Loucy (cell line): ENCODE measurements at regions not wholly inside any gene's neighbourhood (a gene's known extent, or its start where the extent isn't known, plus 50 kb on each side); places are given as distances from the start of the nearest gene placed in this dataset.

Experiments used
- H2AFZ ChIP-seq: fragments of 200-600 bp; sonication (generic); 2 replicates; pipeline ENCODE4 v1.6.0; 2016; ENCODE audit warnings: antibody characterized with exemption, mild to moderate bottlenecking, low read length, moderate library complexity
- H3F3A ChIP-seq: fragments of 200-600 bp; 2 replicates; pipeline ENCODE4 v1.6.0; 2016; ENCODE audit warnings: antibody characterized with exemption, low read depth, mild to moderate bottlenecking
- H3K27me3 ChIP-seq: fragments of 200-600 bp; sonication (generic); 2 replicates; pipeline ENCODE4 v1.6.1; 2014; ENCODE audit warnings: low read length, mild to moderate bottlenecking; ENCODE audit not compliant: insufficient read depth, poor library complexity, severe bottlenecking
- H3K36me3 ChIP-seq: fragments of 200-600 bp; sonication (generic); 2 replicates; pipeline ENCODE4 v1.6.1; 2016; ENCODE audit warnings: low read length; ENCODE audit not compliant: insufficient read depth
- H3K4me1 ChIP-seq: fragments of 200-600 bp; sonication (generic); 2 replicates; pipeline ENCODE4 v1.5.1; 2014; ENCODE audit warnings: low read length, mild to moderate bottlenecking; ENCODE audit not compliant: insufficient read depth, poor library complexity, severe bottlenecking
- H3K4me2 ChIP-seq: fragments of 200-600 bp; sonication (generic); 2 replicates; pipeline ENCODE4 v1.6.0; 2014; ENCODE audit warnings: antibody characterized with exemption, low read length, low read depth, mild to moderate bottlenecking; ENCODE audit not compliant: poor library complexity, severe bottlenecking
- H3K4me3 ChIP-seq: fragments of 200-600 bp; sonication (generic); 2 replicates; pipeline ENCODE4 v1.5.1; 2014; ENCODE audit warnings: low read length, mild to moderate bottlenecking, mixed read lengths; ENCODE audit not compliant: poor library complexity, severe bottlenecking
- H3K79me2 ChIP-seq: fragments of 200-600 bp; sonication (generic); 2 replicates; pipeline ENCODE4 v1.6.1; 2014; ENCODE audit warnings: low read length; ENCODE audit not compliant: insufficient read depth
- H3K9ac ChIP-seq: fragments of 200-600 bp; sonication (generic); 2 replicates; pipeline ENCODE4 v1.6.0; 2014; ENCODE audit warnings: mild to moderate bottlenecking, low read depth, low read length, moderate library complexity; ENCODE audit not compliant: poor library complexity, severe bottlenecking
- H3K9me2 ChIP-seq: fragments of 200-600 bp; sonication (generic); replicated peaks from 2 replicates; pipeline ENCODE4 v1.6.1; 2016; ENCODE audit warnings: low read depth, low read length, mixed read lengths
- H3K9me3 ChIP-seq: fragments of 200-600 bp; sonication (generic); 2 replicates; pipeline ENCODE4 v1.6.1; 2014; ENCODE audit warnings: mild to moderate bottlenecking, antibody characterized with exemption, low read length, low read depth; ENCODE audit not compliant: insufficient read depth
- H4K20me1 ChIP-seq: fragments of 200-600 bp; sonication (generic); 2 replicates; pipeline ENCODE4 v1.6.0; 2014; ENCODE audit warnings: antibody characterized with exemption, low read length, mild to moderate bottlenecking; ENCODE audit not compliant: insufficient read depth, poor library complexity, severe bottlenecking
- CTCF ChIP-seq: fragments of 200-600 bp; sonication (generic); conservative IDR thresholded peaks from 2 replicates; pipeline ENCODE4 v1.5.1; 2014; ENCODE audit warnings: mild to moderate bottlenecking, antibody characterized with exemption, low read length
- EZH2phosphoT487 ChIP-seq: fragments of 200-600 bp; IDR thresholded peaks from 2 replicates; pipeline ENCODE4 v1.6.1; 2018; ENCODE audit warnings: antibody characterized with exemption, mild to moderate bottlenecking, moderate library complexity, borderline replicate concordance

DNA sequence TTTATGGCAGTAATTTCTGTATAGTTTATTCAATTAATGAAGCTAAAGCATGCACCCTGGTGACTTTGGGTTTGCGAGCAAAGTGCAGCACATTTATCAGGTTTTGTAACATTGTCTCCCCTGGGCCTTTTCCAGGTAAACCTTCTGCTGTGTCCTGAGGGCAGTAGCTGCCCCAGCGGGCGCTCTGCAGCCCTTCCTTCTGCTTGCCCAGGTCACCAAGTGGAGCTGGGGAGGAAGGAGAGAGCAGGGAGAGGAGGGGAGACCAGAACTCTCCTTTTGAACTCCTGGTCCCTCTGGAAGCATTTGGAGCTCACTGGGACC lies 145.6 kb downstream of the DLL1 start:
- H4K20me1 ChIP-seq = no peaks in the 10 kb centered on the region
- H3K9me2 ChIP-seq = no peaks in the 10 kb centered on the region
- no peaks in the 10 kb centered on the region for H3K27me3 ChIP-seq
- TF ChIP-seq CTCF (no peak), EZH2phosphoT487 (no peak)
- H3K4me3 ChIP-seq = no peak overlapping the region
- peaks cover 24% of the 10 kb centered on the region for H3K4me1 ChIP-seq
- H3F3A ChIP-seq = no peaks in the 10 kb centered on the region
- H2AFZ ChIP-seq = no peak overlapping the region
- H3K9ac ChIP-seq = no peak overlapping the region
- peaks cover 19% of the 10 kb centered on the region; the same call in 1 of the 2 replicates for H3K9me3 ChIP-seq
- no peak overlapping the region for H3K4me2 ChIP-seq
- no peaks in the 10 kb centered on the region for H3K79me2 ChIP-seq
- H3K36me3 ChIP-seq = no peaks in the 10 kb centered on the region

GRCh38 chr6:170144571-170145271 lies 146.2 kb downstream of the DLL1 start:
- Histone ChIP-seq H3K9me2 (no peaks in the 10 kb centered on the region), H3K4me1 (peaks cover 21% of the 10 kb centered on the region), H4K20me1 (no peaks in the 10 kb centered on the region), H2AFZ (no peak overlapping the region), H3F3A (no peaks in the 10 kb centered on the region), H3K9ac (no peak overlapping the region), H3K27me3 (no peaks in the 10 kb centered on the region), H3K4me3 (no peak overlapping the region), H3K79me2 (no peaks in the 10 kb centered on the region), H3K9me3 (peaks cover 19% of the 10 kb centered on the region; the same call in 1 of the 2 replicates), H3K36me3 (no peaks in the 10 kb centered on the region), H3K4me2 (no peak overlapping the region)
- TF ChIP-seq EZH2phosphoT487 (no peak), CTCF (no peak)

DNA sequence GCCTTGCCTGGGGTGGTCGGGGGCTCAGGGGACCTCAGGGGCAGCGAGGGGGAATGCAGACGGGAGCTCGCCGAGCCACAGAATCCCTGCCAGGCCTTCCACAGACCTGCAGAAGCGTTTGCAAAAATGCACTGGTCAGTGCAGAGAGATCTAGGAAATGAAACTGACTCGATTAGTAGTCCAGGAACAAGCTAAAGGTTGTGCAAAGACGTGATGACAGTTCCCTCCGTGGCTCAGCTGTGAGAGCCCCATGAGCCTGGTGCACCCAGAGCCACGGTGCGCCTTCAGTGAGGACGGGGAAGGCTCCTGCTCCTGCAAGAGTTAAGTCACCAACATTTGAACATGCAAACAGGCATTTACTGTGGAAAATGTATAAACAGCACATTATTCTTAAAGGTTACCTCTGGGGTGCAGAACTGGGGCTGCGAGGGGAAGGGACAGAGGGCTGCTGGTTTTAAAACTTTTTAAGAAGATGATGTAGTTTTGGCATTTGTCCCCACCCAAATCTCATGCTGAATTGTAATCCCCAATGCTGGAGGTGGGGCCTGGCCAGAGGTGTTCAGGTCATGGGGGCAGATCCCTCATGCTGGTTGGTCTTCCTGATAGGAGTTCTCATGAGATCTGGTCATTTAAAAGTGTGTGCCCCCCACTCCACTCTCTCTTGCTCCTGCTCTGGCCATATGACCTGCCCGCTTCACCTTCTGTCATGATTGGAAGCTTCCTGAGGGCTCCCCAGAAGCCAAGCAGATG lies 147.3 kb downstream of the DLL1 start:
- no peak for TF ChIP-seq CTCF
- TF ChIP-seq EZH2phosphoT487 = no peak
- H3F3A ChIP-seq = no peaks in the 10 kb centered on the region
- peaks cover 19% of the 10 kb centered on the region; the same call in 1 of the 2 replicates for H3K9me3 ChIP-seq

More for the DNA sequence above, 147.3 kb downstream of the DLL1 start:
- Histone ChIP-seq H3K4me3 (no peak overlapping the region), H3K27me3 (no peaks in the 10 kb centered on the region), H3K9me2 (no peaks in the 10 kb centered on the region), H3K4me1 (peaks cover 15% of the 10 kb centered on the region), H2AFZ (no peak overlapping the region), H3K9ac (no peak overlapping the region), H4K20me1 (no peaks in the 10 kb centered on the region), H3K36me3 (no peaks in the 10 kb centered on the region), H3K4me2 (no peak overlapping the region), H3K79me2 (no peaks in the 10 kb centered on the region)
